Keratinocyte (primary cell): ENCODE measurements at regions not wholly inside any gene's neighbourhood (a gene's known extent, or its start where the extent isn't known, plus 50 kb on each side); places are given as distances from the start of the nearest gene placed in this dataset.

Experiments used
- DNase-seq: peaks from one replicate; pipeline ENCODE4 v3.0.0-alpha.2; 2011; ENCODE audit warnings: low read depth, missing footprints, low spot score
- FAIRE-seq: peaks from 2 replicates; lab custom pipeline; 2011; peaks lifted over from hg19 to GRCh38; lab: Jason Lieb, UNC
- H2AFZ ChIP-seq: 2 replicates; pipeline ENCODE4 v1.6.0; 2012; ENCODE audit warnings: low read length, control low read depth, inconsistent platforms; ENCODE audit not compliant: control insufficient read depth
- H3K27ac ChIP-seq: 2 replicates; pipeline ENCODE4 v1.5.1; 2011; ENCODE audit warnings: low read length; ENCODE audit not compliant: control insufficient read depth, insufficient read depth
- H3K27me3 ChIP-seq: 3 replicates; pipeline ENCODE4 v1.6.0; 2011; ENCODE audit warnings: low read length; ENCODE audit not compliant: control insufficient read depth, insufficient read depth; ENCODE audit errors: extremely low read depth
- H3K36me3 ChIP-seq, 2 experiments: 2 replicates in 1 of 2; 3 replicates in 1 of 2; pipeline ENCODE4 v1.5.1; 2011; ENCODE audit warnings: low read length in 2 of 2, mild to moderate bottlenecking in 1 of 2; ENCODE audit not compliant: control insufficient read depth in 2 of 2, insufficient read depth in 2 of 2; ENCODE audit errors: extremely low read depth in 1 of 2
- H3K4me1 ChIP-seq: 3 replicates; pipeline ENCODE4 v1.5.1; 2011; ENCODE audit warnings: low read length; ENCODE audit not compliant: control insufficient read depth, insufficient read depth; ENCODE audit errors: extremely low read depth
- H3K4me2 ChIP-seq: 3 replicates; pipeline ENCODE4 v1.6.0; 2011; ENCODE audit warnings: low read depth, low read length; ENCODE audit not compliant: control insufficient read depth, insufficient read depth; ENCODE audit errors: extremely low read depth
- H3K4me3 ChIP-seq, 3 experiments: fragments of 200-600 bp in 1 of 3; sonication (generic) in 1 of 3; 2 replicates in 2 of 3; 3 replicates in 1 of 3; pipeline ENCODE4 v1.5.1; 2011 to 2016; ENCODE audit warnings: low read length in 3 of 3, mild to moderate bottlenecking in 3 of 3, control low read depth in 2 of 3, inconsistent platforms in 1 of 3, low read depth in 1 of 3, mixed read lengths in 1 of 3, mixed run types in 1 of 3, moderate library complexity in 1 of 3; ENCODE audit not compliant: control insufficient read depth in 2 of 3, insufficient read depth in 2 of 3; ENCODE audit errors: extremely low read depth in 1 of 3
- H3K79me2 ChIP-seq: 2 replicates; pipeline ENCODE4 v1.6.0; 2012; ENCODE audit warnings: low read length; ENCODE audit not compliant: control insufficient read depth, insufficient read depth
- H3K9ac ChIP-seq: 3 replicates; pipeline ENCODE4 v1.6.0; 2011; ENCODE audit warnings: low read length; ENCODE audit not compliant: control insufficient read depth, insufficient read depth; ENCODE audit errors: extremely low read depth
- H3K9me1 ChIP-seq: 3 replicates; pipeline ENCODE4 v1.6.0; 2011; ENCODE audit warnings: low read length; ENCODE audit not compliant: control insufficient read depth, insufficient read depth; ENCODE audit errors: extremely low read depth
- H3K9me3 ChIP-seq: 2 replicates; pipeline ENCODE4 v1.5.1; 2012; ENCODE audit warnings: low read depth, low read length; ENCODE audit not compliant: control insufficient read depth
- H4K20me1 ChIP-seq: 3 replicates; pipeline ENCODE4 v1.6.0; 2011; ENCODE audit warnings: low read length; ENCODE audit not compliant: control insufficient read depth, insufficient read depth; ENCODE audit errors: extremely low read depth
- CTCF ChIP-seq, 3 experiments: IDR thresholded peaks in 1 of 3; conservative IDR thresholded peaks in 1 of 3; optimal IDR thresholded peaks in 1 of 3; 2 replicates in 2 of 3; 3 replicates in 1 of 3; pipeline versions ENCODE3 to v1.5.1; 2011; ENCODE audit warnings: low read length in 3 of 3, mild to moderate bottlenecking in 3 of 3, moderate library complexity in 2 of 3, control low read depth in 1 of 3, inconsistent platforms in 1 of 3; ENCODE audit not compliant: insufficient read depth in 2 of 3; ENCODE audit errors: extremely low read depth in 1 of 3
- EZH2 ChIP-seq: IDR thresholded peaks from one replicate; pipeline ENCODE4 v1.6.1; 2012; ENCODE audit warnings: inconsistent platforms, mild to moderate bottlenecking, low read length, moderate library complexity
- dilution Hi-C: fragments of 300-500 bp; cut with MboI; formaldehyde crosslinking; loops from one replicate; pipeline ENCODE4 v1.7.0; 2020; ENCODE audit warnings: low sequenced_read_pairs; ENCODE audit not compliant: extremely low pct_ligation_motif_present

- no peak overlapping the region for H3K9ac ChIP-seq
- dilution Hi-C loops: no loop called here
- H3K9me3 ChIP-seq: no peaks in the 10 kb centered on the region
- no peaks in the 10 kb centered on the region for H3K27me3 ChIP-seq
- no peaks in the 10 kb centered on the region for H4K20me1 ChIP-seq
- no peaks in the 10 kb centered on the region for H3K36me3 ChIP-seq
- H3K79me2 ChIP-seq: no peaks in the 10 kb centered on the region
- no peak overlapping the region for H3K27ac ChIP-seq
- H3K4me2 ChIP-seq: no peak overlapping the region
- FAIRE-seq (no peak), DNase-seq (no peak)
- H3K4me1 ChIP-seq: no peaks in the 10 kb centered on the region
- no peak overlapping the region for H3K4me3 ChIP-seq
- TF ChIP-seq EZH2: no peak
- no peak for TF ChIP-seq CTCF (optimal IDR thresholded peaks at IDR 0.05 in 1 of 3, IDR thresholded peaks at IDR 0.05 in 1 of 3, conservative IDR thresholded peaks at IDR 0.05 in 1 of 3; ENCODE audit: extremely low read depth in 1 of 3, insufficient read depth in 2 of 3, low read length in 3 of 3)
- H3K9me1 ChIP-seq: no peaks in the 10 kb centered on the region
- H2AFZ ChIP-seq: no peak overlapping the region
Observed at GRCh38 chr3:116849261-116849688, 139.7 kb downstream of the TUSC7 start.

- Histone ChIP-seq H3K4me3 (no peak overlapping the region), H3K4me1 (no peaks in the 10 kb centered on the region), H3K36me3 (no peaks in the 10 kb centered on the region), H3K9ac (no peak overlapping the region), H3K9me1 (no peaks in the 10 kb centered on the region), H3K79me2 (no peaks in the 10 kb centered on the region), H2AFZ (no peak overlapping the region), H4K20me1 (no peaks in the 10 kb centered on the region), H3K27me3 (no peaks in the 10 kb centered on the region), H3K9me3 (no peaks in the 10 kb centered on the region), H3K27ac (no peak overlapping the region), H3K4me2 (no peak overlapping the region)
- DNase-seq (no peak), FAIRE-seq (no peak)
- dilution Hi-C loops: no loop called here
- TF ChIP-seq CTCF (optimal IDR thresholded peaks at IDR 0.05 in 1 of 3, IDR thresholded peaks at IDR 0.05 in 1 of 3, conservative IDR thresholded peaks at IDR 0.05 in 1 of 3; ENCODE audit: extremely low read depth in 1 of 3, insufficient read depth in 2 of 3, low read length in 3 of 3): no peak
- no peak for TF ChIP-seq EZH2
Observed at GRCh38 chr3:116852803-116853202, 143.2 kb downstream of the TUSC7 start.
